ENCODE measurements at regions not wholly inside any gene's neighbourhood (a gene's known extent, or its start where the extent isn't known, plus 50 kb on each side); places are given as distances from the start of the nearest gene placed in this dataset.

GRCh38 chr2:45203400-45203799, 194.1 kb upstream of the SIX2 start:
- intact Hi-C loops (cut with DNase I) = no loop called here
- H3K27ac ChIP-seq = no peak overlapping the region
- H3K27me3 ChIP-seq = no peaks in the 10 kb centered on the region
- H3K9me3 ChIP-seq (replicated peaks in 1 of 3) = no peaks in the 10 kb centered on the region
- H3K36me3 ChIP-seq (replicated peaks in 1 of 2) = no peaks in the 10 kb centered on the region
- no peaks in the 10 kb centered on the region for H3K4me1 ChIP-seq (replicated peaks in 1 of 2)
- TF ChIP-seq POLR2A (IDR thresholded peaks at IDR 0.05) = no peak
- TF ChIP-seq CTCF (IDR thresholded peaks at IDR 0.05) = no peak
- no peak for DNase-seq
- H3K4me3 ChIP-seq = no peak overlapping the region

GRCh38 chr2:45199973-45200372, 190.7 kb upstream of the SIX2 start:
- Histone ChIP-seq H3K4me3 (no peak overlapping the region), H3K27me3 (no peaks in the 10 kb centered on the region), H3K4me1 (replicated peaks in 1 of 2) (no peaks in the 10 kb centered on the region), H3K9me3 (replicated peaks in 1 of 3) (no peaks in the 10 kb centered on the region), H3K27ac (no peak overlapping the region), H3K36me3 (replicated peaks in 1 of 2) (no peaks in the 10 kb centered on the region)
- TF ChIP-seq CTCF (IDR thresholded peaks at IDR 0.05) (no peak), POLR2A (IDR thresholded peaks at IDR 0.05) (no peak)
- intact Hi-C loops (cut with DNase I) = no loop called here
- no peak for DNase-seq
- WGBS, 4 donors = 78 to 83% (median 81%) methylated on average over 4 of the region's 4 CpGs

- H3K27me3 ChIP-seq = no peaks in the 10 kb centered on the region
- no peak for DNase-seq
- no peaks in the 10 kb centered on the region for H3K4me1 ChIP-seq (replicated peaks in 1 of 2)
- no peak overlapping the region for H3K27ac ChIP-seq
- no peaks in the 10 kb centered on the region for H3K36me3 ChIP-seq (replicated peaks in 1 of 2)
- H3K4me3 ChIP-seq = no peak overlapping the region
- no peaks in the 10 kb centered on the region for H3K9me3 ChIP-seq (replicated peaks in 1 of 3)
- intact Hi-C loops (cut with DNase I) = no loop called here
- TF ChIP-seq POLR2A (IDR thresholded peaks at IDR 0.05) (no peak), CTCF (IDR thresholded peaks at IDR 0.05) (no peak)
- 66 to 74% (median 72%) methylated on average over 2 of the region's 2 CpGs for WGBS, 4 donors
Measured at GRCh38 chr2:45195916-45196315, 186.7 kb upstream of the SIX2 start.

GRCh38 chr2:45194596-45194995, 185.3 kb upstream of the SIX2 start:
- Histone ChIP-seq H3K36me3 (replicated peaks in 1 of 2) (no peaks in the 10 kb centered on the region), H3K27me3 (no peaks in the 10 kb centered on the region), H3K27ac (no peak overlapping the region), H3K4me3 (no peak overlapping the region), H3K4me1 (replicated peaks in 1 of 2) (no peaks in the 10 kb centered on the region), H3K9me3 (replicated peaks in 1 of 3) (no peaks in the 10 kb centered on the region)
- TF ChIP-seq CTCF (IDR thresholded peaks at IDR 0.05) (no peak), POLR2A (IDR thresholded peaks at IDR 0.05) (no peak)
- intact Hi-C loops (cut with DNase I) = no loop called here
- 70 to 82% (median 75%) methylated on average over 3 of the region's 3 CpGs for WGBS, 4 donors
- no peak for DNase-seq
